ENCODE measurements at regions not wholly inside any gene's neighbourhood (a gene's known extent, or its start where the extent isn't known, plus 50 kb on each side); places are given as distances from the start of the nearest gene placed in this dataset.

DNA sequence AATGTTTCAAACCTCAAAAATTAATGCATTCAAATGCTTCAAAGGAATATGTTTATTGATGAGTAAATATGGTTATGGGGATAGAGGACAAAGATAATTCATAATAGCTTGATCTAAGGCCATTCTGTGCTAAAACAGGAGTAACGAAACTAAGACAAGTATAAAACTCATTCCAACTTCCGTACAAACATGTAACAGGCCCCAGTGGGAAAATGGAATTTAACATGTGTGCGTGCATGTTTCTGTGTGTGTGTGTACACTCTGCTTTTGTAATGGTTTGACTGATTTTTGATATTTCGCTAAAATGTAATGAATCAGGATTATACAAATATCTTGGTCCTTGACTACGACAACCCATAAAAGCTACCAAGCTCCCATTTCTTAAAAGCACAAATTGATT is 91.0 kb downstream of the KLF12 start:
- no peak for DNase-seq (ENCODE audit: low spot score)

DNA sequence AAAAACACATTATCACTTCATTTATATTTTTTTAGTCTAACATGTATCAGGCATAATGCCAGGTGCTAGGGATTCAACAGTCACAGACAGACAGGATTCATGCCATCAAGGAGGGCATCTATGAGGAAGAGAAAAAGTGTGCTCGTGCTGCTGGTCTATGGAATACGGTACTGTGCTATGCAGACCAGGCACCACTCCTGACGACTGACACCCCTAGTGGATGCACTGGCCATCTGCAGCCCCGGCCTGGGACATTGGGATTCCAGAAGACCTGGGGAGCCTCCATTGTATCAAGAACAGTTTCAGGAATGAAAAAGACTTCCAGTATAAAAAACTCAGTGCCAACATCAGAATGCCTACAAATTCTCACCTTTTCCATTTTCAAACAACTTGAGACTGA is 94.0 kb downstream of the KLF12 start:
- DNase-seq (ENCODE audit: low spot score), result no peak

DNA sequence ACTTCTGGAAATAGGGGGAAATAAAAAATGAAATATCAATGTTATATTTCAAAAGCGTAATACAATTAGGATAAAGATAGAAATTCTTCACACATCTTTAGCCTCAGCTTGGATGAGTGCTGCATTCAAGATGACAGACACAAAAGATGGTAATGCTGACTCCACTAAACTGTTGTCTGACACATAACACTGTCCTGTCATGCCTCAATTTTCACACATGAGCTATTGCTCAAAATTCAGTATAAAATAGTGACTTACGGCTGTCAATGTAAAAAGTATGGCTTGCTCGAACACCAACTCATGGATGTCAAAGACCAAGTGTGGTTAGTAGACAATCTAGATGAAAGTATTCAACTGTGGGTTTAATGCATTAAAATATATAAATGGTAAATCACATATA is 94.5 kb downstream of the KLF12 start:
- DNase-seq (ENCODE audit: low spot score), result no peak

GRCh38 chr13:74039154-74039553 is 95.0 kb downstream of the KLF12 start:
- DNase-seq (ENCODE audit: low spot score), result no peak

- DNase-seq (ENCODE audit: low spot score), result no peak
Measured at GRCh38 chr13:74037762-74038161, 96.4 kb downstream of the KLF12 start.

GRCh38 chr13:74036373-74036772 is 97.8 kb downstream of the KLF12 start:
- no peak for DNase-seq (ENCODE audit: low spot score)

- no peak for DNase-seq (ENCODE audit: low spot score)
Measured at GRCh38 chr13:74035896-74036295, 98.3 kb downstream of the KLF12 start.

- no peak for DNase-seq (ENCODE audit: low spot score)
Measured at GRCh38 chr13:74032325-74032724, 101.9 kb downstream of the KLF12 start.

DNA sequence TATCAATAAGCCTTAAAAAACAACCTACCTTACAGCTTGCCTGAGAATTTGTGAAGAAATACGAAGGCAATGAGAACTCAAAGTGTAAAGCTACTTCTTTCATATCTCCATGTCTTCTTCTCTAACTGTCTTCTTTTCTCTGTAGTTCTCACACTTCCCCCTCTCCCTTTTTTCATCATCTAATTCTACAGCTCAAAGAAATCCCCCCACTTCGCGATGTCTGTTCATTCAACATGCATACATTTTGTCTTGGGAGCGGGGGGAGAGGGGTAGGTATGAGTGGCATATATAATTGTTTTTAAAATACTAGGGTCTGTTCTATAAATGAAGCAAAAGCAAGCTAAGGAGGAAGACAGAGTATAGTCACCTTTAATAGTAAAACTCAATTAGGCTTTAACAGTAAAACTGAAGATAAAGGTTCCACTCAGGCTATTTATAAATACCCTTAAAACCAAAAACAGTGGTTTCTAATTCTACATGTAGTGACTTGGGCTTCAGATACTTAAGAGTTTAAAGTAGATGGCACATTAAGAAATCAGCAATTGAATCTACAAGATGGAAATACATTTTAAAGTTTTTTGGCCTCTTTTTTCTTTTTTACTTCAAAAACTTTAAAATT is 106.9 kb downstream of the KLF12 start:
- DNase-seq (ENCODE audit: low spot score), result no peak

- DNase-seq (ENCODE audit: low spot score), result peak; percentile 82
Measured at GRCh38 chr13:74026753-74027152, 107.5 kb downstream of the KLF12 start.

- no peak for DNase-seq (ENCODE audit: low spot score)
Measured at GRCh38 chr13:74025369-74025768, 108.8 kb downstream of the KLF12 start.

GRCh38 chr13:74024856-74025255 is 109.3 kb downstream of the KLF12 start:
- DNase-seq (ENCODE audit: low spot score), result no peak

DNA sequence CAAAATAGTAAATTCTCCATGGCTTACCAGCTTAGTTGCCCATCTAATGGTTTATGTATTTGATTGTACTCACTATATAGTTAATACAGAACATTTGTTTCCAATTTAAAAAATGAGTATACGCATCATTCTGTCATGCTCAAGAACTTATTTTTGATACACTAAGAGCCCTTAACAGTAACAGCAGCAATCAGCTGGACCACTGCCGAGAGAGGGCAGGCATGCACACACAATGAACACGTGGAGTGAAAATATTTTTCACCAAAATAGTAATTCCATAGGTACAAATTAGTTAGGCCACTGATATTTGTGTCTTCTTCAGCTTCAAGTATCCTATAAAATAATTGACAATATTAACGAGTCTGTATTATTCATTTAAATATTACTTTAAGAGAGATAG is 109.9 kb downstream of the KLF12 start:
- no peak for DNase-seq (ENCODE audit: low spot score)

- DNase-seq (ENCODE audit: low spot score), result no peak
Measured at GRCh38 chr13:74023484-74023883, 110.7 kb downstream of the KLF12 start.

GRCh38 chr13:74021505-74021904 is 112.7 kb downstream of the KLF12 start:
- no peak for DNase-seq (ENCODE audit: low spot score)

DNA sequence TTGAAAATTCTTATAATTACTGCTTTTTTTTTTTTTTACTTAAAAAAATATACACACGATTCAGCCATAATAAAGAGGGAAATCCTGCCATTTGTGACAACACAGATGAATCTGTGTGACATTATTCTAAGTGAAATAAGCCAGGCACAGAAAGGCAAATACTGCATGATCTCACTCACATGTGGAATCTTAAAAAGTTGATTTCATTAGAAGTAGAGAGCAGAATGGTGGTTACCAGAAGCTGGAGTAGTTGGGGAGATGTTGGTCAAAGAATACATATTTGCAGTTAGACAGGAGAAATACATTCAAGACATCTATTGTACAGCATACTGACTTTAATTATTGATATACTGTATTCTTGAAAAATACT is 116.2 kb downstream of the KLF12 start:
- DNase-seq (ENCODE audit: low spot score), result no peak

DNA sequence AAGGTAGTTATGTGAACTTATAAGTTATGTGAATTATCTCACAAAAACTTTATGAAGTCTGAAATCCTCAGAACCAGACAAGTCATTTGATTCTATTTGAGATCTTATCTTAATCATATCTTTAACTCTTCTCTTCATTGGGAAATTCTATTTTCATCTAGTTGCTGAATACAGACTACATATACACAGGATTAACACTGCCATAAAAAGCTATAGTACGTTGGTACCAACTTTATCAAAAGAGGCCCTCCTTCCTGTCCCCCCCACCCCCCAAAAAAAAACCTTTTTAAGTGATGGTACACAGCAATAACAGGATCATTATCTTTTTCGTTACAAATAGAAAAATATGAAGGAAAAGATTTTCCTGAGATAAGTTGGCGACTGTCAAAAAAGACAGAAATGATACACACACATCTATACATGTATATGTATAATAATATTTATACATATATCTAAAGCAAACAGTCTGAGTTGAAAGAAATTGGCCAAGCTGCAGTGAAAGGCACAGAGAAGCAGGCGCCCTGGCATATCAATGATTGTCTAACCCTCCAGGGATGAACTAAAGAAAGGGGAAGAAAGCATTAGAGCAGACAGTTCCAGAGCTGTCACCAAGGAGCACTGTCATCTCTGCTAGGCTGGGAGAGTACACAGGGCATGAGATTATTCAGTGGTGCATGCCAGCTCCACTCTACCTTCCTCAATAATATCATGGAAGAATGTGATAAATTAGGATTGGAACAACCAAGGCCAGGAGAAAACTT is 116.7 kb downstream of the KLF12 start:
- DNase-seq (ENCODE audit: low spot score), result no peak

GRCh38 chr13:74015137-74015536 is 119.1 kb downstream of the KLF12 start:
- no peak for DNase-seq (ENCODE audit: low spot score)

- no peak for DNase-seq (ENCODE audit: low spot score)
Measured at GRCh38 chr13:74009100-74009668, 125.0 kb downstream of the KLF12 start.

GRCh38 chr13:74006666-74007065 is 127.5 kb downstream of the KLF12 start:
- DNase-seq (ENCODE audit: low spot score), result no peak

GRCh38 chr13:74005320-74006157 is 128.7 kb downstream of the KLF12 start:
- no peak for DNase-seq (ENCODE audit: low spot score)

DNA sequence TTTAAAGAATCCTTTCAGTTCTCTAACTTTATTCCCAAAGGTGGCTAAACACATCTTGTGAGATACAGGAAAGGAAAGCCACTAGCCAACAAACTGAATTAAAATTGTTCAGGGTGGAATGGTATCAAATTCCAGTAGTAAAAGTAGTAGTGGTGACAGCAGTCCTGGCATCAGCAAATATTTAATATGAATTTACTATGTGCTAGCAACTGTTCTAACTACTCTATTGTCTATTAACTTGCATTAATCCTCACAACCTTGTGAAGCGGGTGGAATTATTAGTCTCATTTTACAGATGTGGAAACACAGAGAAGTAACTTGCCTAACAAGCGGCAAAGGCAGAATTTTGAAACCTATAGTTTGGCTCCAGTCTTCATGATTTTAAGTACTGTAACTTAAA is 130.1 kb downstream of the KLF12 start:
- no peak for DNase-seq (ENCODE audit: low spot score)

DNA sequence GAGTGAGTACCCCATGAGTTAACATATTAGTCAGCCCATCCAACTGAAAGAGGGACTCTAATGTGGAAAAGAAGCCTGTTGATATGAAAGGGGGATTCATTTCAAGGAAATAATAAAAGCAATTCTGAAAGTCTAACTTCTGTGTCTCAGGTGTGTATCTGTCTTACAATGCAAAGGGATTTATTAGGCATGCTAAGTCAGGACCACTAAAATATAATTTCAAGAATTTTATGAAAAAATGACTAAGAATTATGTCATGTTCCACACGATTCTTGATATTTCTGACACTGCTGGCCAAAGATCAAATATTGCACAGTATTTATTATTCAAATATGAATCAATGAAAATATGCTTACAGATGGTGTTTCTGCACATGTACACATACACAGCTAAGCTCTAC is 130.8 kb downstream of the KLF12 start:
- no peak for DNase-seq (ENCODE audit: low spot score)

All from CD4-positive, alpha-beta T cell treated with Interleukin-15 for 4 hours (primary cell).